ENCODE measurements at regions not wholly inside any gene's neighbourhood (a gene's known extent, or its start where the extent isn't known, plus 50 kb on each side); places are given as distances from the start of the nearest gene placed in this dataset.

GRCh38 chrX:95974096-95974470 is 710.6 kb upstream of the DIAPH2 start:
- no peak for TF ChIP-seq CTCF (IDR thresholded peaks at IDR 0.05; ENCODE audit: low read depth, low read length)
- no peak for DNase-seq (ENCODE audit: extremely low read depth, low read depth)

- no peak for TF ChIP-seq CTCF (IDR thresholded peaks at IDR 0.05; ENCODE audit: low read depth, low read length)
- DNase-seq (ENCODE audit: extremely low read depth, low read depth), result no peak
These were observed 709.8 kb upstream of the DIAPH2 start for GRCh38 chrX:95974890-95975289.

- no peak for DNase-seq (ENCODE audit: extremely low read depth, low read depth)
- no peak for TF ChIP-seq CTCF (IDR thresholded peaks at IDR 0.05; ENCODE audit: low read depth, low read length)
These were observed 689.1 kb upstream of the DIAPH2 start for GRCh38 chrX:95995583-95995982.

- TF ChIP-seq CTCF (IDR thresholded peaks at IDR 0.05; ENCODE audit: low read depth, low read length), result no peak
These were observed 688.3 kb upstream of the DIAPH2 start for GRCh38 chrX:95996294-95996693.

GRCh38 chrX:96002431-96002830 is 682.2 kb upstream of the DIAPH2 start:
- TF ChIP-seq CTCF (IDR thresholded peaks at IDR 0.05; ENCODE audit: low read depth, low read length), result no peak
- DNase-seq (ENCODE audit: extremely low read depth, low read depth), result no peak

More at GRCh38 chrX:95996294-95996693, 688.3 kb upstream of the DIAPH2 start:
- no peak for DNase-seq (ENCODE audit: extremely low read depth, low read depth)

GRCh38 chrX:96004386-96004785 is 680.3 kb upstream of the DIAPH2 start:
- DNase-seq (ENCODE audit: extremely low read depth, low read depth), result no peak
- no peak for TF ChIP-seq CTCF (IDR thresholded peaks at IDR 0.05; ENCODE audit: low read depth, low read length)

GRCh38 chrX:96006281-96006680 is 678.4 kb upstream of the DIAPH2 start:
- no peak for TF ChIP-seq CTCF (IDR thresholded peaks at IDR 0.05; ENCODE audit: low read depth, low read length)
- no peak for DNase-seq (ENCODE audit: extremely low read depth, low read depth)

All from AG09319 (cell line).